Keratinocyte (primary cell): ENCODE measurements at regions not wholly inside any gene's neighbourhood (a gene's known extent, or its start where the extent isn't known, plus 50 kb on each side); places are given as distances from the start of the nearest gene placed in this dataset.
"Not testable (repeated sequence)": the region's sequence is repeated elsewhere in the genome, so short reads cannot be mapped to it uniquely, and the experiment has no call there.

Source experiments
- DNase-seq: peaks from one replicate; pipeline ENCODE4 v3.0.0-alpha.2; 2011; ENCODE audit warnings: low read depth, missing footprints, low spot score
- FAIRE-seq: peaks from 2 replicates; lab custom pipeline; 2011; peaks lifted over from hg19 to GRCh38; lab: Jason Lieb, UNC
- H2AFZ ChIP-seq: 2 replicates; pipeline ENCODE4 v1.6.0; 2012; ENCODE audit warnings: low read length, control low read depth, inconsistent platforms; ENCODE audit not compliant: control insufficient read depth
- H3K27ac ChIP-seq: 2 replicates; pipeline ENCODE4 v1.5.1; 2011; ENCODE audit warnings: low read length; ENCODE audit not compliant: control insufficient read depth, insufficient read depth
- H3K27me3 ChIP-seq: 3 replicates; pipeline ENCODE4 v1.6.0; 2011; ENCODE audit warnings: low read length; ENCODE audit not compliant: control insufficient read depth, insufficient read depth; ENCODE audit errors: extremely low read depth
- H3K36me3 ChIP-seq, 2 experiments: 2 replicates in 1 of 2; 3 replicates in 1 of 2; pipeline ENCODE4 v1.5.1; 2011; ENCODE audit warnings: low read length in 2 of 2, mild to moderate bottlenecking in 1 of 2; ENCODE audit not compliant: control insufficient read depth in 2 of 2, insufficient read depth in 2 of 2; ENCODE audit errors: extremely low read depth in 1 of 2
- H3K4me1 ChIP-seq: 3 replicates; pipeline ENCODE4 v1.5.1; 2011; ENCODE audit warnings: low read length; ENCODE audit not compliant: control insufficient read depth, insufficient read depth; ENCODE audit errors: extremely low read depth
- H3K4me2 ChIP-seq: 3 replicates; pipeline ENCODE4 v1.6.0; 2011; ENCODE audit warnings: low read depth, low read length; ENCODE audit not compliant: control insufficient read depth, insufficient read depth; ENCODE audit errors: extremely low read depth
- H3K4me3 ChIP-seq, 3 experiments: fragments of 200-600 bp in 1 of 3; sonication (generic) in 1 of 3; 2 replicates in 2 of 3; 3 replicates in 1 of 3; pipeline ENCODE4 v1.5.1; 2011 to 2016; ENCODE audit warnings: low read length in 3 of 3, mild to moderate bottlenecking in 3 of 3, control low read depth in 2 of 3, inconsistent platforms in 1 of 3, low read depth in 1 of 3, mixed read lengths in 1 of 3, mixed run types in 1 of 3, moderate library complexity in 1 of 3; ENCODE audit not compliant: control insufficient read depth in 2 of 3, insufficient read depth in 2 of 3; ENCODE audit errors: extremely low read depth in 1 of 3
- H3K79me2 ChIP-seq: 2 replicates; pipeline ENCODE4 v1.6.0; 2012; ENCODE audit warnings: low read length; ENCODE audit not compliant: control insufficient read depth, insufficient read depth
- H3K9ac ChIP-seq: 3 replicates; pipeline ENCODE4 v1.6.0; 2011; ENCODE audit warnings: low read length; ENCODE audit not compliant: control insufficient read depth, insufficient read depth; ENCODE audit errors: extremely low read depth
- H3K9me1 ChIP-seq: 3 replicates; pipeline ENCODE4 v1.6.0; 2011; ENCODE audit warnings: low read length; ENCODE audit not compliant: control insufficient read depth, insufficient read depth; ENCODE audit errors: extremely low read depth
- H3K9me3 ChIP-seq: 2 replicates; pipeline ENCODE4 v1.5.1; 2012; ENCODE audit warnings: low read depth, low read length; ENCODE audit not compliant: control insufficient read depth
- H4K20me1 ChIP-seq: 3 replicates; pipeline ENCODE4 v1.6.0; 2011; ENCODE audit warnings: low read length; ENCODE audit not compliant: control insufficient read depth, insufficient read depth; ENCODE audit errors: extremely low read depth
- EZH2 ChIP-seq: IDR thresholded peaks from one replicate; pipeline ENCODE4 v1.6.1; 2012; ENCODE audit warnings: inconsistent platforms, mild to moderate bottlenecking, low read length, moderate library complexity
- dilution Hi-C: fragments of 300-500 bp; cut with MboI; formaldehyde crosslinking; loops from one replicate; pipeline ENCODE4 v1.7.0; 2020; ENCODE audit warnings: low sequenced_read_pairs; ENCODE audit not compliant: extremely low pct_ligation_motif_present
- TF ChIP-seq, protein P1 (sequence below), 3 experiments: IDR thresholded peaks in 1 of 3; conservative IDR thresholded peaks in 1 of 3; optimal IDR thresholded peaks in 1 of 3; 2 replicates in 2 of 3; 3 replicates in 1 of 3; pipeline versions ENCODE3 to v1.5.1; 2011; ENCODE audit warnings: low read length in 3 of 3, mild to moderate bottlenecking in 3 of 3, moderate library complexity in 2 of 3, control low read depth in 1 of 3, inconsistent platforms in 1 of 3; ENCODE audit not compliant: insufficient read depth in 2 of 3; ENCODE audit errors: extremely low read depth in 1 of 3

DNA sequence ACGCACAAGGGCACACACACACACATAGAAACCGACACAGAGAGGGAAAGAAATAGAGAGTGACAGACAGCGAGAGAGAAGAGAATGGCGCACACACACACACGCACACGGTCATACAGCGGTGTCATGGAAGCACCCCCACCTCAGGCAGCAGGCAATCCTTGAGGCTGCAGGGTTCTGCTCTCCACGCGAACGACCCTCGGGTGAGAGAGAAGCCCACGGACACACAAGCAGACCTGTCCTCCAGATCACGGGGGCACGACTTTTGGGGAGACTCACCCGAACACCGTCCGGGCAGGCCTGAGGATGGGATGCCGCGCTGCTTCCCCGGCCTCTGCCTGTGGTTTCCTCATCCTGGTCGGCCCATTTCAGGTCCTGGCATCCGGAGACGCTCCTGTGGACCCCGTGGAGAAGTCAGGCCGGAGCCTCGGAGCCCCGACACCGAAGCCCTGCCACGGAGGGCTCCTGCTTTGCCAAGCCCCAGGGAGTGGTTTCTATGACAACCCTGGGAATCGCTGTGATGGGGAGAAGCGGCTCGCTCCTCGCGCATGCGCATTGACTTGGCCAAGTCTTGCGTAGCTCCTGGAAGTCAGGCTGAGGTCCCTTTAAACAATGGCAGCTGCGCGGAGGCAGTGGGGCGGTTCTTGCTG, 118.2 kb upstream of the KCNJ18 start:
- FAIRE-seq = no peak
- Histone ChIP-seq H3K4me1 (no peaks in the 10 kb centered on the region), H3K9ac (no peak overlapping the region), H3K9me3 (peaks cover 4% of the 10 kb centered on the region), H4K20me1 (no peaks in the 10 kb centered on the region), H3K27me3 (no peaks in the 10 kb centered on the region), H3K36me3 (no peaks in the 10 kb centered on the region), H2AFZ (no peak overlapping the region), H3K4me3 (no peak overlapping the region), H3K9me1 (no peaks in the 10 kb centered on the region), H3K4me2 (no peak overlapping the region), H3K27ac (no peak overlapping the region), H3K79me2 (no peaks in the 10 kb centered on the region)
- dilution Hi-C loops = no loop called here
- no peak for DNase-seq
- TF ChIP-seq, protein P1, sequence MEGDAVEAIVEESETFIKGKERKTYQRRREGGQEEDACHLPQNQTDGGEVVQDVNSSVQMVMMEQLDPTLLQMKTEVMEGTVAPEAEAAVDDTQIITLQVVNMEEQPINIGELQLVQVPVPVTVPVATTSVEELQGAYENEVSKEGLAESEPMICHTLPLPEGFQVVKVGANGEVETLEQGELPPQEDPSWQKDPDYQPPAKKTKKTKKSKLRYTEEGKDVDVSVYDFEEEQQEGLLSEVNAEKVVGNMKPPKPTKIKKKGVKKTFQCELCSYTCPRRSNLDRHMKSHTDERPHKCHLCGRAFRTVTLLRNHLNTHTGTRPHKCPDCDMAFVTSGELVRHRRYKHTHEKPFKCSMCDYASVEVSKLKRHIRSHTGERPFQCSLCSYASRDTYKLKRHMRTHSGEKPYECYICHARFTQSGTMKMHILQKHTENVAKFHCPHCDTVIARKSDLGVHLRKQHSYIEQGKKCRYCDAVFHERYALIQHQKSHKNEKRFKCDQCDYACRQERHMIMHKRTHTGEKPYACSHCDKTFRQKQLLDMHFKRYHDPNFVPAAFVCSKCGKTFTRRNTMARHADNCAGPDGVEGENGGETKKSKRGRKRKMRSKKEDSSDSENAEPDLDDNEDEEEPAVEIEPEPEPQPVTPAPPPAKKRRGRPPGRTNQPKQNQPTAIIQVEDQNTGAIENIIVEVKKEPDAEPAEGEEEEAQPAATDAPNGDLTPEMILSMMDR (optimal IDR thresholded peaks at IDR 0.05 in 1 of 3, IDR thresholded peaks at IDR 0.05 in 1 of 3, conservative IDR thresholded peaks at IDR 0.05 in 1 of 3; ENCODE audit: extremely low read depth in 1 of 3, insufficient read depth in 2 of 3, low read length in 3 of 3) = no peak
- TF ChIP-seq EZH2 = no peak

GRCh38 chr17:21574611-21575255, 117.6 kb upstream of the KCNJ18 start:
- H3K36me3 ChIP-seq, H3K9ac ChIP-seq, FAIRE-seq, H2AFZ ChIP-seq, H3K4me3 ChIP-seq, H3K9me1 ChIP-seq, H3K4me1 ChIP-seq, H3K27me3 ChIP-seq, H3K4me2 ChIP-seq, H3K27ac ChIP-seq, dilution Hi-C loops, H3K9me3 ChIP-seq, H3K79me2 ChIP-seq, DNase-seq, H4K20me1 ChIP-seq: not testable (repeated sequence)

- H3K9ac ChIP-seq, H3K9me3 ChIP-seq, H3K4me1 ChIP-seq, H2AFZ ChIP-seq, DNase-seq, H3K9me1 ChIP-seq, H3K27ac ChIP-seq, H3K27me3 ChIP-seq, H3K4me2 ChIP-seq, dilution Hi-C loops, H3K36me3 ChIP-seq, H3K4me3 ChIP-seq, FAIRE-seq, H4K20me1 ChIP-seq, H3K79me2 ChIP-seq: not testable (repeated sequence)
Measured at GRCh38 chr17:21578783-21579182, 113.5 kb upstream of the KCNJ18 start.
